IMR-90 (cell line): ENCODE measurements at regions not wholly inside any gene's neighbourhood (a gene's known extent, or its start where the extent isn't known, plus 50 kb on each side); places are given as distances from the start of the nearest gene placed in this dataset.
"Not testable (repeated sequence)": the region's sequence is repeated elsewhere in the genome, so short reads cannot be mapped to it uniquely, and the experiment has no call there.

Experiments used
- BHLHE40 ChIP-seq: fragments of 150-350 bp; IDR thresholded peaks from 2 replicates; pipeline ENCODE4 v1.6.1; 2016; ENCODE audit warnings: mild to moderate bottlenecking, low read depth, low read length
- CEBPB ChIP-seq: IDR thresholded peaks from 2 replicates; pipeline ENCODE4 v1.6.1; 2012; ENCODE audit warnings: low read depth, low read length, improper control_type of control experiment
- CHD1 ChIP-seq: IDR thresholded peaks from 2 replicates; pipeline ENCODE4 v1.6.1; 2012; ENCODE audit warnings: low read depth, low read length, improper control_type of control experiment
- CTCF ChIP-seq: conservative IDR thresholded peaks from 2 replicates; pipeline ENCODE4 v1.5.1; 2012; ENCODE audit warnings: mild to moderate bottlenecking, low read depth, low read length, improper control_type of control experiment
- FOS ChIP-seq: fragments of 150-350 bp; IDR thresholded peaks from 2 replicates; pipeline ENCODE4 v1.6.1; 2016; ENCODE audit warnings: low read depth, low read length
- MAZ ChIP-seq: IDR thresholded peaks from 2 replicates; pipeline ENCODE4 v1.6.1; 2012; ENCODE audit warnings: low read depth, mild to moderate bottlenecking, low read length, improper control_type of control experiment, moderate library complexity, borderline replicate concordance
- MXI1 ChIP-seq: IDR thresholded peaks from 2 replicates; pipeline ENCODE4 v1.6.1; 2012; ENCODE audit warnings: low read depth, mild to moderate bottlenecking, low read length, moderate library complexity, borderline replicate concordance
- POLR2A ChIP-seq: IDR thresholded peaks from 2 replicates; pipeline ENCODE4 v1.6.1; 2012; ENCODE audit warnings: mild to moderate bottlenecking, low read depth, low read length
- RAD21 ChIP-seq: IDR thresholded peaks from 2 replicates; pipeline ENCODE4 v1.6.1; 2012; ENCODE audit warnings: low read length, improper control_type of control experiment
- SMC3 ChIP-seq: fragments of 150-350 bp; IDR thresholded peaks from 2 replicates; pipeline ENCODE4 v1.6.1; 2016; ENCODE audit warnings: low read depth, mild to moderate bottlenecking, antibody characterized with exemption, low read length, moderate library complexity
- TF ChIP-seq, protein P1 (sequence below): fragments of 150-350 bp; IDR thresholded peaks from 2 replicates; pipeline ENCODE4 v1.6.1; 2017; ENCODE audit warnings: mild to moderate bottlenecking, antibody characterized with exemption, low read length, low read depth
- TF ChIP-seq, protein P2 (sequence below): fragments of 150-350 bp; IDR thresholded peaks from 2 replicates; pipeline ENCODE4 v1.6.1; 2016; ENCODE audit warnings: low read depth, mild to moderate bottlenecking, low read length, moderate library complexity, borderline replicate concordance

DNA sequence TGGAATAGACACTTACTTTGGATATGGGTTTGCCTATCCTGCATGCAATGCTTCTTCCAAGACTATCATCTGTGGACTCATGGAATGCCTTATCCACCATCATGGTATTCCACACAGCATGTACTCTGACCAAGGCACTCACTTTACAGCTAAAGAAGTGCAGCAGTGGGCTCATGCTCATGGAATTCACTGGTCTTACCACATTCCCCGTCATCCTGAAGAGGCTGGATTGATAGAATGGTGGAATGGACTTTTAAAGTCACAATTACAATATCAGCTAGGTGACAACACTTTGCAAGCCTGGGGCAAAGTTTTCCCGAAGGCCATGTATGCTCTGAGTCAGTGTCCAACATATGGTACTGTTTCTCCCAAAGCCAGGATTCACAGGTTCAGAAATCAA, 199.1 kb downstream of the GJA1 start:
- not testable (repeated sequence) for TF ChIP-seq BHLHE40, CTCF, POLR2A, CEBPB, MXI1, SMC3, MAZ, CHD1, RAD21, FOS
- TF ChIP-seq, protein P1, sequence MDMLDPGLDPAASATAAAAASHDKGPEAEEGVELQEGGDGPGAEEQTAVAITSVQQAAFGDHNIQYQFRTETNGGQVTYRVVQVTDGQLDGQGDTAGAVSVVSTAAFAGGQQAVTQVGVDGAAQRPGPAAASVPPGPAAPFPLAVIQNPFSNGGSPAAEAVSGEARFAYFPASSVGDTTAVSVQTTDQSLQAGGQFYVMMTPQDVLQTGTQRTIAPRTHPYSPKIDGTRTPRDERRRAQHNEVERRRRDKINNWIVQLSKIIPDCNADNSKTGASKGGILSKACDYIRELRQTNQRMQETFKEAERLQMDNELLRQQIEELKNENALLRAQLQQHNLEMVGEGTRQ = not testable (repeated sequence)
- TF ChIP-seq, protein P2, sequence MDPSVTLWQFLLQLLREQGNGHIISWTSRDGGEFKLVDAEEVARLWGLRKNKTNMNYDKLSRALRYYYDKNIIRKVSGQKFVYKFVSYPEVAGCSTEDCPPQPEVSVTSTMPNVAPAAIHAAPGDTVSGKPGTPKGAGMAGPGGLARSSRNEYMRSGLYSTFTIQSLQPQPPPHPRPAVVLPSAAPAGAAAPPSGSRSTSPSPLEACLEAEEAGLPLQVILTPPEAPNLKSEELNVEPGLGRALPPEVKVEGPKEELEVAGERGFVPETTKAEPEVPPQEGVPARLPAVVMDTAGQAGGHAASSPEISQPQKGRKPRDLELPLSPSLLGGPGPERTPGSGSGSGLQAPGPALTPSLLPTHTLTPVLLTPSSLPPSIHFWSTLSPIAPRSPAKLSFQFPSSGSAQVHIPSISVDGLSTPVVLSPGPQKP = not testable (repeated sequence)
